ENCODE measurements at regions not wholly inside any gene's neighbourhood (a gene's known extent, or its start where the extent isn't known, plus 50 kb on each side); places are given as distances from the start of the nearest gene placed in this dataset.
"Not testable (repeated sequence)": the region's sequence is repeated elsewhere in the genome, so short reads cannot be mapped to it uniquely, and the experiment has no call there.

GRCh38 chr13:50156561-50157127 is 141.4 kb downstream of the KCNRG start:
- DNase-seq = no peak

GRCh38 chr13:50158385-50159165 is 143.3 kb downstream of the KCNRG start:
- no peak for DNase-seq

GRCh38 chr13:50159607-50160006 is 144.4 kb downstream of the KCNRG start:
- DNase-seq = no peak

- no peak for DNase-seq
These were observed 145.8 kb downstream of the KCNRG start for GRCh38 chr13:50161052-50161451.

- no peak for DNase-seq
These were observed 146.8 kb downstream of the KCNRG start for GRCh38 chr13:50162001-50162400.

- no peak for DNase-seq
These were observed 147.3 kb downstream of the KCNRG start for GRCh38 chr13:50162567-50162966.

- DNase-seq = no peak
These were observed 152.1 kb downstream of the KCNRG start for GRCh38 chr13:50167224-50167947.

- DNase-seq = no peak
These were observed 152.7 kb downstream of the KCNRG start for GRCh38 chr13:50167967-50168366.

GRCh38 chr13:50168786-50169185 is 153.5 kb downstream of the KCNRG start:
- DNase-seq = no peak

GRCh38 chr13:50170447-50171037 is 155.3 kb downstream of the KCNRG start:
- no peak for DNase-seq

- no peak for DNase-seq
These were observed 156.5 kb downstream of the KCNRG start for GRCh38 chr13:50171590-50172282.

GRCh38 chr13:50173045-50173444 is 157.8 kb downstream of the KCNRG start:
- DNase-seq = not testable (repeated sequence)

GRCh38 chr13:50174630-50175029 is 159.4 kb downstream of the KCNRG start:
- no peak for DNase-seq

GRCh38 chr13:50179977-50180376 is 164.7 kb downstream of the KCNRG start:
- no peak for DNase-seq

GRCh38 chr13:50185769-50186763 is 170.8 kb downstream of the KCNRG start:
- DNase-seq = not testable (repeated sequence)

- no peak for DNase-seq
These were observed 172.2 kb downstream of the KCNRG start for GRCh38 chr13:50187352-50188029.

GRCh38 chr13:50188696-50189095 is 173.5 kb downstream of the KCNRG start:
- no peak for DNase-seq

- no peak for DNase-seq
These were observed 174.2 kb downstream of the KCNRG start for GRCh38 chr13:50189450-50189849.

- DNase-seq = no peak
These were observed 175.8 kb downstream of the KCNRG start for GRCh38 chr13:50191004-50191403.

GRCh38 chr13:50192272-50192813 is 177.1 kb downstream of the KCNRG start:
- no peak for DNase-seq

All from left kidney (tissue), 1 donor.